Activated T-helper 2 cell treated with anti-CD3 and anti-CD28 coated beads, Interferon-gamma antibody, Interleukin-2, Interleukin-4, amounts not matched to agents 10 μg/mL and 5 μg/mL and 100 μg/mL, durations not matched to agents 14 hours and 24 hours and 36 hours (primary cell): ENCODE measurements at regions not wholly inside any gene's neighbourhood (a gene's known extent, or its start where the extent isn't known, plus 50 kb on each side); places are given as distances from the start of the nearest gene placed in this dataset.
"Not testable (repeated sequence)": the region's sequence is repeated elsewhere in the genome, so short reads cannot be mapped to it uniquely, and the experiment has no call there.

Source experiments
- DNase-seq: peaks from one replicate; pipeline ENCODE4 v3.0.0; 2021; ENCODE audit warnings: low spot score
- H3K27ac Mint-ChIP-seq: one replicate; pipeline ENCODE4 v1.8.0; 2021; ENCODE audit warnings: mixed read lengths
- H3K27me3 Mint-ChIP-seq: one replicate; pipeline ENCODE4 v1.8.0; 2021; ENCODE audit warnings: low read depth, mixed read lengths
- H3K36me3 Mint-ChIP-seq: one replicate; pipeline ENCODE4 v1.8.0; 2021; ENCODE audit warnings: low read depth, mixed read lengths
- H3K4me1 Mint-ChIP-seq: one replicate; pipeline ENCODE4 v1.8.0; 2021; ENCODE audit warnings: low read depth, mixed read lengths
- H3K4me3 Mint-ChIP-seq: one replicate; pipeline ENCODE4 v1.8.0; 2021; ENCODE audit warnings: low read depth, mild to moderate bottlenecking, moderate library complexity, mixed read lengths
- H3K9me3 Mint-ChIP-seq: one replicate; pipeline ENCODE4 v1.8.0; 2021; ENCODE audit warnings: mixed read lengths
- intact Hi-C: fragments of 100-400 bp; cut with micrococcal nuclease; formaldehyde crosslinking; loops from one replicate; pipeline ENCODE4 v1.15.1; 2023

GRCh38 chr15:24054547-24055245, 367.6 kb upstream of the NDN start:
- DNase-seq = no peak

GRCh38 chr15:24067733-24068501, 380.8 kb upstream of the NDN start:
- no peak overlapping the region for H3K27ac Mint-ChIP-seq
- no peaks in the 10 kb centered on the region for H3K27me3 Mint-ChIP-seq
- no peak for DNase-seq
- intact Hi-C loops = no loop called here
- H3K36me3 Mint-ChIP-seq = no peaks in the 10 kb centered on the region
- no peaks in the 10 kb centered on the region for H3K4me1 Mint-ChIP-seq
- H3K9me3 Mint-ChIP-seq = peaks cover 54% of the 10 kb centered on the region
- H3K4me3 Mint-ChIP-seq = no peak overlapping the region

More at GRCh38 chr15:24054547-24055245, 367.6 kb upstream of the NDN start:
- no peaks in the 10 kb centered on the region for H3K36me3 Mint-ChIP-seq
- H3K4me3 Mint-ChIP-seq = no peak overlapping the region
- intact Hi-C loops = no loop called here
- H3K9me3 Mint-ChIP-seq = peaks cover 51% of the 10 kb centered on the region
- no peak overlapping the region for H3K27ac Mint-ChIP-seq
- H3K4me1 Mint-ChIP-seq = no peaks in the 10 kb centered on the region
- no peaks in the 10 kb centered on the region for H3K27me3 Mint-ChIP-seq

GRCh38 chr15:24075420-24076089, 388.4 kb upstream of the NDN start:
- no peak overlapping the region for H3K4me3 Mint-ChIP-seq
- intact Hi-C loops = no loop called here
- DNase-seq = no peak
- H3K36me3 Mint-ChIP-seq = no peaks in the 10 kb centered on the region
- H3K27ac Mint-ChIP-seq = no peak overlapping the region
- no peaks in the 10 kb centered on the region for H3K27me3 Mint-ChIP-seq
- no peaks in the 10 kb centered on the region for H3K4me1 Mint-ChIP-seq
- H3K9me3 Mint-ChIP-seq = peaks cover 37% of the 10 kb centered on the region

- intact Hi-C loops = no loop called here
- H3K27ac Mint-ChIP-seq = no peak overlapping the region
- H3K9me3 Mint-ChIP-seq = peaks cover 37% of the 10 kb centered on the region
- H3K4me1 Mint-ChIP-seq = no peaks in the 10 kb centered on the region
- H3K27me3 Mint-ChIP-seq = no peaks in the 10 kb centered on the region
- no peaks in the 10 kb centered on the region for H3K36me3 Mint-ChIP-seq
- H3K4me3 Mint-ChIP-seq = no peak overlapping the region
- DNase-seq = no peak
These were observed 389.1 kb upstream of the NDN start for GRCh38 chr15:24076090-24076784.

GRCh38 chr15:24078310-24079029, 391.4 kb upstream of the NDN start:
- Mint-ChIP-seq H3K4me3 (no peak overlapping the region), H3K27ac (no peak overlapping the region), H3K4me1 (no peaks in the 10 kb centered on the region), H3K36me3 (no peaks in the 10 kb centered on the region), H3K27me3 (no peaks in the 10 kb centered on the region), H3K9me3 (peaks cover 37% of the 10 kb centered on the region)
- DNase-seq = no peak
- intact Hi-C loops = no loop called here

- H3K27me3 Mint-ChIP-seq, intact Hi-C loops, H3K4me1 Mint-ChIP-seq, H3K4me3 Mint-ChIP-seq, H3K27ac Mint-ChIP-seq, H3K36me3 Mint-ChIP-seq, DNase-seq: not testable (repeated sequence)
- peaks cover 71% of the 10 kb centered on the region for H3K9me3 Mint-ChIP-seq
These were observed 401.8 kb upstream of the NDN start for GRCh38 chr15:24088941-24089340.

- H3K9me3 Mint-ChIP-seq = peaks cover 19% of the 10 kb centered on the region
- intact Hi-C loops, DNase-seq, H3K4me3 Mint-ChIP-seq, H3K36me3 Mint-ChIP-seq, H3K27ac Mint-ChIP-seq, H3K4me1 Mint-ChIP-seq, H3K27me3 Mint-ChIP-seq: not testable (repeated sequence)
These were observed 414.4 kb upstream of the NDN start for GRCh38 chr15:24101503-24101902.

- H3K36me3 Mint-ChIP-seq = not testable (repeated sequence)
These were observed 420.4 kb upstream of the NDN start for GRCh38 chr15:24107524-24107923.

GRCh38 chr15:24107948-24108347, 420.8 kb upstream of the NDN start:
- DNase-seq, H3K4me1 Mint-ChIP-seq, intact Hi-C loops, H3K27me3 Mint-ChIP-seq, H3K36me3 Mint-ChIP-seq, H3K27ac Mint-ChIP-seq, H3K4me3 Mint-ChIP-seq: not testable (repeated sequence)
- peaks cover 34% of the 10 kb centered on the region for H3K9me3 Mint-ChIP-seq

More at GRCh38 chr15:24107524-24107923, 420.4 kb upstream of the NDN start:
- DNase-seq, intact Hi-C loops, H3K27ac Mint-ChIP-seq, H3K4me3 Mint-ChIP-seq, H3K27me3 Mint-ChIP-seq, H3K4me1 Mint-ChIP-seq: not testable (repeated sequence)
- peaks cover 33% of the 10 kb centered on the region for H3K9me3 Mint-ChIP-seq

- not testable (repeated sequence) for H3K4me3 Mint-ChIP-seq
These were observed 421.2 kb upstream of the NDN start for GRCh38 chr15:24108349-24108748.

GRCh38 chr15:24139622-24140021, 452.5 kb upstream of the NDN start:
- DNase-seq, intact Hi-C loops, H3K36me3 Mint-ChIP-seq, H3K4me3 Mint-ChIP-seq, H3K4me1 Mint-ChIP-seq, H3K27me3 Mint-ChIP-seq, H3K27ac Mint-ChIP-seq: not testable (repeated sequence)
- peaks cover 25% of the 10 kb centered on the region for H3K9me3 Mint-ChIP-seq

More at GRCh38 chr15:24108349-24108748, 421.2 kb upstream of the NDN start:
- DNase-seq, H3K27ac Mint-ChIP-seq, H3K4me1 Mint-ChIP-seq, intact Hi-C loops, H3K27me3 Mint-ChIP-seq, H3K36me3 Mint-ChIP-seq: not testable (repeated sequence)
- peaks cover 32% of the 10 kb centered on the region for H3K9me3 Mint-ChIP-seq

- H3K4me3 Mint-ChIP-seq, H3K36me3 Mint-ChIP-seq, intact Hi-C loops, H3K27me3 Mint-ChIP-seq, H3K4me1 Mint-ChIP-seq, DNase-seq, H3K27ac Mint-ChIP-seq: not testable (repeated sequence)
- peaks cover 28% of the 10 kb centered on the region for H3K9me3 Mint-ChIP-seq
These were observed 458.0 kb upstream of the NDN start for GRCh38 chr15:24145070-24145469.
